Esophagus (tissue), 2 donors: ENCODE measurements at regions not wholly inside any gene's neighbourhood (a gene's known extent, or its start where the extent isn't known, plus 50 kb on each side); places are given as distances from the start of the nearest gene placed in this dataset.

Source experiments
- H3K27ac ChIP-seq, 2 donors: one replicate each; pipeline ENCODE4 v1.5.1; 2013; ENCODE audit warnings: low read depth in 2 of 2, mild to moderate bottlenecking in 2 of 2, inconsistent platforms in 1 of 2, low read length in 1 of 2, moderate library complexity in 1 of 2
- H3K27me3 ChIP-seq, 2 donors: one replicate each; pipeline ENCODE4 v1.6.1; 2013; ENCODE audit warnings: low read length in 2 of 2, control low read depth in 1 of 2, mild to moderate bottlenecking in 1 of 2; ENCODE audit not compliant: insufficient read depth in 2 of 2, control insufficient read depth in 1 of 2
- H3K36me3 ChIP-seq, 2 donors: one replicate each; pipeline ENCODE4 v1.6.1; 2013; ENCODE audit warnings: low read length in 1 of 2; ENCODE audit not compliant: control insufficient read depth in 2 of 2, insufficient read depth in 2 of 2
- H3K4me1 ChIP-seq, 2 donors: one replicate each; pipeline ENCODE4 v1.6.1; 2013; ENCODE audit warnings: low read length in 1 of 2; ENCODE audit not compliant: control insufficient read depth in 2 of 2, insufficient read depth in 2 of 2
- H3K4me3 ChIP-seq, 2 donors: one replicate each; pipeline ENCODE4 v1.5.1; 2013; ENCODE audit warnings: low read length in 2 of 2, mild to moderate bottlenecking in 2 of 2, low read depth in 1 of 2, moderate library complexity in 1 of 2
- H3K9me3 ChIP-seq, 2 donors: one replicate each; pipeline ENCODE4 v1.6.1; 2013; ENCODE audit warnings: mild to moderate bottlenecking in 2 of 2, low read depth in 1 of 2, low read length in 1 of 2, moderate library complexity in 1 of 2; ENCODE audit not compliant: control insufficient read depth in 2 of 2, insufficient read depth in 1 of 2
- WGBS, 2 donors: extraction: QIAGEN DNeasy Blood & Tissue Kit; methylation state at CpG; one replicate each; pipeline ENCODE4 v1.1.7; 2013; 5-methylcytosine and 5-hydroxymethylcytosine counted together
- donor health status: healthy with polysubstance abuse.
- donor health status: Bipolar disorder and iron deficiency.

GRCh38 chr9:113646946-113647914 is 183.7 kb downstream of the RGS3 start:
- 92% methylated on average over 10 of the region's 10 CpGs for whole genome bisulfite sequencing, 2 donors
- no peaks in the 10 kb centered on the region for H3K9me3 ChIP-seq
- no peaks in the 10 kb centered on the region for H3K36me3 ChIP-seq
- no peak overlapping the region for H3K27ac ChIP-seq
- H3K4me3 ChIP-seq, result no peak overlapping the region
- no peaks in the 10 kb centered on the region for H3K27me3 ChIP-seq
- no peaks in the 10 kb centered on the region for H3K4me1 ChIP-seq

DNA sequence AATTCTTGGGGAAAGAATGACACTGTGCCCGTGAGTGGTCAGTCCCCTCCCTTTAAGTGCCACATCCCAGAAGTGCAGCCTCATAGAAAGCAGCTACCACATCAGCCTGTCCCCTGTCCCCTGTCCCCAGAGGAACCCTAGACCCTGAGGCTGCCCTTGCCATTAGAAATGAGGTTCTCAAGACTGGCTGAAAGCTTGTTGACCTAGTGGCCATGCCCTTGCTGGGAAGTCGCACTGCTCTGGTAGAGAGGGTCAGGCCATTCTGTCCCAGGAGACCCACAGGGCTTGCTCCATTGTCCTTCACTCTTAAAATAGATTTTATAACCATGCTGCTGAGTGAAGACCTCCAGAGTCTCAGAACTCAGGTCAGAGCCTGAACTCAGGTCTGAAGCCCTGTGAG is 184.5 kb downstream of the RGS3 start:
- Histone ChIP-seq H3K36me3 (no peaks in the 10 kb centered on the region), H3K27me3 (no peaks in the 10 kb centered on the region), H3K4me3 (no peak overlapping the region), H3K9me3 (no peaks in the 10 kb centered on the region), H3K27ac (no peak overlapping the region), H3K4me1 (no peaks in the 10 kb centered on the region)
- WGBS, 2 donors, result 77 to 79% methylated on average over 2 of the region's 2 CpGs

DNA sequence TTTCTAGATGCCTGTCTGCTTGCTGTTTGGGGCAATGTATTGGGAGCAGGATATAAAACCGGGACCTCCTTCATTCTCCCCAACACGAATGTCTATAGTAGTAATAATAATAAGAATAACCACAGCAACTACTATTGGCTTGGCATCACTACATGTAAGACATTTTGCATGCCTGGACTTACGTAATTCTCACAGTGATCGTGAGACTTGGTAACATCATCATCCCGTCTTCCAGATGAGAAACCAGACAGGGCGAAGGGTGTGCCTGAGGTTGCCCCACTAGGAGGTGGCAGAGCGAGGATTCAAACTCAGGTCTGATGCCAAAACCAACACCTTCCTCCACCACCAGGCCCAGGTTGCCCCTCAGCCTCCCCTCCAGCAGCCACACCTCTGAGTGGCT is 185.1 kb downstream of the RGS3 start:
- Histone ChIP-seq H3K9me3 (no peaks in the 10 kb centered on the region), H3K36me3 (no peaks in the 10 kb centered on the region), H3K4me1 (no peaks in the 10 kb centered on the region), H3K4me3 (no peak overlapping the region), H3K27ac (no peak overlapping the region), H3K27me3 (no peaks in the 10 kb centered on the region)
- 83 to 93% methylated on average over 7 of the region's 7 CpGs for WGBS, 2 donors

GRCh38 chr9:113649054-113649453 is 185.5 kb downstream of the RGS3 start:
- Histone ChIP-seq H3K27ac (no peak overlapping the region), H3K4me3 (no peak overlapping the region), H3K4me1 (no peaks in the 10 kb centered on the region), H3K27me3 (no peaks in the 10 kb centered on the region), H3K36me3 (no peaks in the 10 kb centered on the region), H3K9me3 (no peaks in the 10 kb centered on the region)
- WGBS, 2 donors, result 45 to 54% methylated on average over 11 of the region's 11 CpGs

DNA sequence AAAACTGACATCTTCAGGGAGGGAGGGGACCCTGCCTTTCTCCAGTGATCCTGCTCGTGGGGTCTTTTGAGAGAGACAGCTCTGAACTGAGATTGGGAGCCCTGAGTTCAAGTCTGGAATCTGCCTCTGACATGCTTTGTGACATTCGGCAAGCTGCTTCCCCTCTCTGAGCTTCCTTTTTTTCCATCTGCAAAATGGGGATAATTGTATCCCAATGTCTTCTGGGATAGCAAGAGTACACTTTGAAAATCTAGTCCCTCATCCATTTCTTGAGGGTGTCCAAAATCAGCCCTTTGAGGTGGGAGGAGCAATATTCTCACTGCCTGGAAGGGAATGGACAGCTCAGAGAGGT is 186.3 kb downstream of the RGS3 start:
- WGBS, 2 donors, result 84 to 92% methylated on average over 2 of the region's 2 CpGs

DNA sequence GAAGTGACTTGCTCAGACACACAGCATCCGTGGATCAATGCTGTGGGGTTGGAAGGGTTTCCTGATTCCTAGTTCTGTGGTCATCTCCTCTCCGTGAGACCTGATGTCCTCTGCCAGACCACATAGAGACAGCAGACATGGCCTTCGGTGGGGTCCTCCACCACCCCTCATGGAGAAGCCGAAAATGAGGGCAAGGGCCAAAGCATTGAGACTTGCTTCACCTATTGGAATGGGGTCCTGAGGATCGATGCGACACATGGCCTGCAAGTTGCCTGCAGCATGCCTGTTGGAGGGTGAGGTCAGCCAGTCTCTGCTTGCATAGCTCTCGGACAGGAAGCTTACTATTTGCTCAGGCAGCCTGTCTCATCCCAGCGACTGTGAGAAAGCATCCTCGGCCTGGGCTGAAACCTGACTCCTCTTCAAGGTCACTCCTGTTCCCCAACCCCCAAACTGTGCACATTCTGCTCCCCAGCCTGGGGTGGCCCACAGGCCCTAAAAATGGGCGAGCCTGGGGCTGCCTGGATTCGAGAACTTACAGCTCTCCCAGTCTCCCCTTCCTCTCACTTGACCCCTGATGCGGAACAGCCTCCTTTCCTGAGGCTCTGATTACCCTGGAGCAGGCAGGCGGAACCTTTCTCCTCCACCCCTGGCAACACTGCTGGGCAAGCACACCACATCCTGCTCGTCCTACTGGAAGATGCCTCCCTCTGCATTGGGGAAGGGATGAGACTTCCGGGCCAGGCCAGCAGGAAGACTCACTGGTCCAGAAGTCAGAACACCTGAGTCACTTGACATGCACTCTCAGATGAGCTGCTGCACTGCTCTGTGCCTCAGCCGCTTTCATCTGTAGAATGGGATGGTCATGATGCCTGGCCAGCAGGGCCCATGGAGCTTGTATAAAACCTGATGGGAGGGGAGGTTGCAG is 186.9 kb downstream of the RGS3 start:
- Histone ChIP-seq H3K36me3 (no peaks in the 10 kb centered on the region), H3K9me3 (no peaks in the 10 kb centered on the region), H3K4me1 (no peaks in the 10 kb centered on the region), H3K27me3 (no peaks in the 10 kb centered on the region), H3K27ac (no peak overlapping the region), H3K4me3 (no peak overlapping the region)
- WGBS, 2 donors, result 79 to 81% methylated on average over 16 of the region's 16 CpGs

More for the DNA sequence above, 186.3 kb downstream of the RGS3 start:
- no peaks in the 10 kb centered on the region for H3K36me3 ChIP-seq
- H3K4me3 ChIP-seq, result no peak overlapping the region
- no peaks in the 10 kb centered on the region for H3K9me3 ChIP-seq
- H3K4me1 ChIP-seq, result no peaks in the 10 kb centered on the region
- no peak overlapping the region for H3K27ac ChIP-seq
- no peaks in the 10 kb centered on the region for H3K27me3 ChIP-seq

GRCh38 chr9:113651896-113652295 is 188.4 kb downstream of the RGS3 start:
- H3K27me3 ChIP-seq, result no peaks in the 10 kb centered on the region
- H3K27ac ChIP-seq, result no peak overlapping the region
- 91 to 94% methylated on average over 3 of the region's 3 CpGs for WGBS, 2 donors
- no peaks in the 10 kb centered on the region for H3K36me3 ChIP-seq
- H3K4me3 ChIP-seq, result no peak overlapping the region
- no peaks in the 10 kb centered on the region for H3K9me3 ChIP-seq
- no peaks in the 10 kb centered on the region for H3K4me1 ChIP-seq

- no peaks in the 10 kb centered on the region for H3K27me3 ChIP-seq
- no peaks in the 10 kb centered on the region for H3K36me3 ChIP-seq
- H3K27ac ChIP-seq, result no peak overlapping the region
- WGBS, 2 donors, result 77 to 78% methylated on average over 6 of the region's 6 CpGs
- no peaks in the 10 kb centered on the region for H3K4me1 ChIP-seq
- no peak overlapping the region for H3K4me3 ChIP-seq
- H3K9me3 ChIP-seq, result no peaks in the 10 kb centered on the region
Observed at GRCh38 chr9:113652355-113653152, 189.0 kb downstream of the RGS3 start.
